ENCODE measurements at regions not wholly inside any gene's neighbourhood (a gene's known extent, or its start where the extent isn't known, plus 50 kb on each side); places are given as distances from the start of the nearest gene placed in this dataset.

DNA sequence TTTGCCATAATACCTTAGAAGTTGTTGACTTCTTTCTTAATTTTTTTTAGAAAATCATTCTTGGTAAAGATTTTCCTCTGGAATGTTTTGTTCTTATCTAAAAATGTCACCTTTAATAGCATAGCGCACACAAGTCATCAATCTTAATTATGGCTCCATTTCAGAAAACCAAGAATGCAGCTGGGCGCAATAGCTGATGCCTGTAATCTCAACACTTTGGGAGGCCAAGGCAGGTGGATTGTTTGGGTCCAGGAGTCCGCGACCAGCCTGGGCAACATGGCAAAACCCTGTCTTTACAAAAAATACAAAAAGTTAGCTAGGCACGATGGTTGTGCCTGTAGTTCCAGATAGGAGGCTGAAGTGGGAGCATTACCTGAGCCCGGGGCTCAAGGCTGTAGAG is 125.6 kb upstream of the EOMES start:
- TF ChIP-seq, protein P1, sequence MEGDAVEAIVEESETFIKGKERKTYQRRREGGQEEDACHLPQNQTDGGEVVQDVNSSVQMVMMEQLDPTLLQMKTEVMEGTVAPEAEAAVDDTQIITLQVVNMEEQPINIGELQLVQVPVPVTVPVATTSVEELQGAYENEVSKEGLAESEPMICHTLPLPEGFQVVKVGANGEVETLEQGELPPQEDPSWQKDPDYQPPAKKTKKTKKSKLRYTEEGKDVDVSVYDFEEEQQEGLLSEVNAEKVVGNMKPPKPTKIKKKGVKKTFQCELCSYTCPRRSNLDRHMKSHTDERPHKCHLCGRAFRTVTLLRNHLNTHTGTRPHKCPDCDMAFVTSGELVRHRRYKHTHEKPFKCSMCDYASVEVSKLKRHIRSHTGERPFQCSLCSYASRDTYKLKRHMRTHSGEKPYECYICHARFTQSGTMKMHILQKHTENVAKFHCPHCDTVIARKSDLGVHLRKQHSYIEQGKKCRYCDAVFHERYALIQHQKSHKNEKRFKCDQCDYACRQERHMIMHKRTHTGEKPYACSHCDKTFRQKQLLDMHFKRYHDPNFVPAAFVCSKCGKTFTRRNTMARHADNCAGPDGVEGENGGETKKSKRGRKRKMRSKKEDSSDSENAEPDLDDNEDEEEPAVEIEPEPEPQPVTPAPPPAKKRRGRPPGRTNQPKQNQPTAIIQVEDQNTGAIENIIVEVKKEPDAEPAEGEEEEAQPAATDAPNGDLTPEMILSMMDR (IDR thresholded peaks at IDR 0.05): no peak
- no peak for TF ChIP-seq POLR2AphosphoS5 (IDR thresholded peaks at IDR 0.05)
